ENCODE measurements at regions not wholly inside any gene's neighbourhood (a gene's known extent, or its start where the extent isn't known, plus 50 kb on each side); places are given as distances from the start of the nearest gene placed in this dataset.

DNA sequence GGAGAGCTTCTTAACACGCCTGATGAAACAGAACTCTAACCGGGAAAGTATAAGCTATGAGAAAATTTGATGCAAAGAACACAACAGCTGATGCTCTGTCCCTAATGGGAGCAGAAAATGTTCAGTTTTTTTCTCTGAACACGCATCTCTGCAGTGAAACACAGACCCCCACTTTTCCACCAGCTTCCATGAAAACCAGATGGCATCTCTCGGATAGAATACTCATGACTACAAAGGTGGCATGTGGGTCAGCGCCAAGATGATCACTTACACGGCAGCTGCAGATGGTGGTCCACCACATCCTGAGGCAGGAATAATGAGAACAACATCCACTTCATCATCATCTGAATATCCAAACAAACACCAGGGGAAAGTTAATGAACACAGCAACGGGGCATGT, 85.2 kb upstream of the CNR1 start:
- Histone ChIP-seq H3K4me1 (ENCODE audit: insufficient read depth) (no peaks in the 10 kb centered on the region), H2AFZ (no peak overlapping the region), H3K9me3 (ENCODE audit: low read depth) (no peaks in the 10 kb centered on the region), H3K36me3 (replicated peaks; ENCODE audit: insufficient read depth, low read depth) (no peaks in the 10 kb centered on the region), H3K9me2 (replicated peaks; ENCODE audit: insufficient read depth) (no peaks in the 10 kb centered on the region), H3K79me2 (no peaks in the 10 kb centered on the region), H3K27ac (no peak overlapping the region), H4K20me1 (ENCODE audit: insufficient read depth, poor library complexity, severe bottlenecking) (no peaks in the 10 kb centered on the region), H3K27me3 (no peaks in the 10 kb centered on the region), H3K4me2 (no peak overlapping the region), H3K4me3 (no peak overlapping the region)
- no peak for DNase-seq (ENCODE audit: low spot score)
- 90% methylated on average over 7 of the region's 7 CpGs for WGBS (ENCODE audit: low lambda C conversion rate, missing lambda C conversion rate)
- TF ChIP-seq EZH2 (IDR thresholded peaks at IDR 0.05; ENCODE audit: borderline replicate concordance) (no peak), EZH2phosphoT487 (IDR thresholded peaks at IDR 0.05; ENCODE audit: low read depth, severe bottlenecking, unreplicated experiment) (no peak)
- TF ChIP-seq, protein P1, sequence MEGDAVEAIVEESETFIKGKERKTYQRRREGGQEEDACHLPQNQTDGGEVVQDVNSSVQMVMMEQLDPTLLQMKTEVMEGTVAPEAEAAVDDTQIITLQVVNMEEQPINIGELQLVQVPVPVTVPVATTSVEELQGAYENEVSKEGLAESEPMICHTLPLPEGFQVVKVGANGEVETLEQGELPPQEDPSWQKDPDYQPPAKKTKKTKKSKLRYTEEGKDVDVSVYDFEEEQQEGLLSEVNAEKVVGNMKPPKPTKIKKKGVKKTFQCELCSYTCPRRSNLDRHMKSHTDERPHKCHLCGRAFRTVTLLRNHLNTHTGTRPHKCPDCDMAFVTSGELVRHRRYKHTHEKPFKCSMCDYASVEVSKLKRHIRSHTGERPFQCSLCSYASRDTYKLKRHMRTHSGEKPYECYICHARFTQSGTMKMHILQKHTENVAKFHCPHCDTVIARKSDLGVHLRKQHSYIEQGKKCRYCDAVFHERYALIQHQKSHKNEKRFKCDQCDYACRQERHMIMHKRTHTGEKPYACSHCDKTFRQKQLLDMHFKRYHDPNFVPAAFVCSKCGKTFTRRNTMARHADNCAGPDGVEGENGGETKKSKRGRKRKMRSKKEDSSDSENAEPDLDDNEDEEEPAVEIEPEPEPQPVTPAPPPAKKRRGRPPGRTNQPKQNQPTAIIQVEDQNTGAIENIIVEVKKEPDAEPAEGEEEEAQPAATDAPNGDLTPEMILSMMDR (IDR thresholded peaks at IDR 0.05; ENCODE audit: poor library complexity), result no peak

DNA sequence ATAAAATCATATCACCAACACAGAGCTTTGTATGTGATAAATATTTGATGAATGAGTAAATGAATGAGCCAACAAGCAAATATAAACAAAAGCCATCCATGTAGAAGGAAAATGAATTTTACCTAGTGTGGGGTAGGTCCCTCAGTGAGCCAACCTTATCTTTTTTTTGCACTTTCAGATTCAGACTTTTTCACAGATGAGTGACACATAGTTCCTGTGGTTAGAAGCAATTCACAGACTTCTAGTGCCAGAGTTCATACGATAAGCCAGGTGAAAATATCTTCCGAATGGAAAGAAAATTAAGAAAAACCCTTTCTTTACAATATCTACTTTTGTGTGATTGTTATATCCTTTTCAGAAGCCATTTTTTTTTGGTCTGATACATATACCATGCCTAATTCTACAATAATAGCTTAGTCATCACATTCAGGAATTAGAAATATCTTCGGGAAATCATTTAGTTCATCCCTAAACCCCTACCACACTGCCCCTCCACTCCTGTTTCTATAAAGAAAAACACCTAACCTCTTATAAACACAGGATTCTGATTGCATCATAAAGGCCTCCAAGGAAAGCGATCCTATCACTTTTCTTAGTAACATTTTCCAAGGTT, 82.7 kb upstream of the CNR1 start:
- H3K9me2 ChIP-seq (replicated peaks; ENCODE audit: insufficient read depth), result no peaks in the 10 kb centered on the region
- DNase-seq (ENCODE audit: low spot score), result no peak
- H3K36me3 ChIP-seq (replicated peaks; ENCODE audit: insufficient read depth, low read depth), result no peaks in the 10 kb centered on the region
- H3K79me2 ChIP-seq, result no peaks in the 10 kb centered on the region
- H3K4me3 ChIP-seq, result no peak overlapping the region
- H2AFZ ChIP-seq, result no peak overlapping the region
- no peaks in the 10 kb centered on the region for H3K9me3 ChIP-seq (ENCODE audit: low read depth)
- no peak overlapping the region for H3K27ac ChIP-seq
- H3K27me3 ChIP-seq, result no peaks in the 10 kb centered on the region
- TF ChIP-seq EZH2 (IDR thresholded peaks at IDR 0.05; ENCODE audit: borderline replicate concordance) (no peak), EZH2phosphoT487 (IDR thresholded peaks at IDR 0.05; ENCODE audit: low read depth, severe bottlenecking, unreplicated experiment) (no peak)
- TF ChIP-seq, protein P1 (IDR thresholded peaks at IDR 0.05; ENCODE audit: poor library complexity), result no peak
- H3K4me2 ChIP-seq, result no peak overlapping the region
- H4K20me1 ChIP-seq (ENCODE audit: insufficient read depth, poor library complexity, severe bottlenecking), result no peaks in the 10 kb centered on the region
- H3K4me1 ChIP-seq (ENCODE audit: insufficient read depth), result no peaks in the 10 kb centered on the region
- WGBS (ENCODE audit: low lambda C conversion rate, missing lambda C conversion rate), result 91% methylated on average over 4 of the region's 4 CpGs

DNA sequence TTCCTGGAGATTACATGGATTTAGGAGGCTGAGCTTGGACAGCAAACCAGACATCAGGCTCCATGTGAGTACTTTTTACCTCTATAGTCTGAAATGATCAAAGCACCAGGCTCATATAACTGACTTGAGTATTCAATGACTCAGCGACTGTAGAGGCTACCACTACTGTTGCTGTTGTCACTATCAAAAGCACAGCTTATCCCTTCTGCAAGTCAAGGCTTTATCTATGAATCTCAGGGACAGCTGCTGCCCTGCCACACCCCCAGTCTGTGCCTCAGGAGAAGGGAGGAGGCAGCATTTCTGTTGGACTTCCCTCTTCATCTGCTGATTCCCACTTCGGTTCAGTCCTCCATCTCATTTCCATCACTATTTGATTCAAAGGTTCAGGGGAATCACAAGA, 80.5 kb upstream of the CNR1 start:
- H3K4me2 ChIP-seq, result no peak overlapping the region
- no peaks in the 10 kb centered on the region for H3K9me3 ChIP-seq (ENCODE audit: low read depth)
- WGBS (ENCODE audit: low lambda C conversion rate, missing lambda C conversion rate), result 45% methylated on average over 2 of the region's 2 CpGs
- no peaks in the 10 kb centered on the region for H4K20me1 ChIP-seq (ENCODE audit: insufficient read depth, poor library complexity, severe bottlenecking)
- no peaks in the 10 kb centered on the region for H3K27me3 ChIP-seq
- no peaks in the 10 kb centered on the region for H3K4me1 ChIP-seq (ENCODE audit: insufficient read depth)
- no peak overlapping the region for H3K4me3 ChIP-seq
- TF ChIP-seq EZH2phosphoT487 (IDR thresholded peaks at IDR 0.05; ENCODE audit: low read depth, severe bottlenecking, unreplicated experiment) (no peak), EZH2 (IDR thresholded peaks at IDR 0.05; ENCODE audit: borderline replicate concordance) (no peak)
- TF ChIP-seq, protein P1 (IDR thresholded peaks at IDR 0.05; ENCODE audit: poor library complexity), result no peak
- no peak overlapping the region for H2AFZ ChIP-seq
- H3K27ac ChIP-seq, result no peak overlapping the region
- DNase-seq (ENCODE audit: low spot score), result no peak
- no peaks in the 10 kb centered on the region for H3K9me2 ChIP-seq (replicated peaks; ENCODE audit: insufficient read depth)
- no peaks in the 10 kb centered on the region for H3K36me3 ChIP-seq (replicated peaks; ENCODE audit: insufficient read depth, low read depth)
- H3K79me2 ChIP-seq, result no peaks in the 10 kb centered on the region
